ENCODE measurements at regions not wholly inside any gene's neighbourhood (a gene's known extent, or its start where the extent isn't known, plus 50 kb on each side); places are given as distances from the start of the nearest gene placed in this dataset.

DNA sequence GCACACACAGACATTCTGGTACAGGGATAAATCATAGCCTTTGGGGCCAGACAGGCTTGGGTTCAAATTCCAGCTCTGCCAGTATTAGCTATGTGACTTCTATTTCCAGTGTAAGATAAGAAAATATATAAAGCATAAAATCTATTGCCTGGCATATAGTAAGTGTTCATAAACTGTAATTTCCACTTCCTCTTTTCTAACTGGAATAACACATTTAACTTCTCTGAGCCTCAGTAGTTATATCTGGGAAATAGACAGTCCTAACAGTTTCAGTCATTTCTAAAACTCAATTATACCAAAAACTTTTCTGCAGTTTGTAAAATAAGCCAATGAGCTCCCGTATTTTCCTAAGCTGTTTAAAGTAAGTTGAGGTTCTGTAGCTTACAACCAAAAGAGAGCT, 351.4 kb downstream of the ZNF326 start:
- Histone ChIP-seq H3K27ac (ENCODE audit: insufficient read length, low read depth, low read length) (no peak overlapping the region), H4K8ac (replicated peaks; ENCODE audit: insufficient read length, low read depth, low read length) (no peak overlapping the region), H3K4me1 (ENCODE audit: insufficient read depth, low read length) (no peaks in the 10 kb centered on the region), H3K56ac (ENCODE audit: insufficient read length, low read depth, low read length) (no peak overlapping the region), H2BK120ac (ENCODE audit: low read depth, low read length, poor library complexity, severe bottlenecking) (no peak overlapping the region), H4K91ac (ENCODE audit: insufficient read length, low read depth, low read length) (no peak overlapping the region), H3K4me2 (ENCODE audit: insufficient read depth, insufficient read length, low read length) (no peak overlapping the region), H3K27me3 (ENCODE audit: insufficient read depth, low read length) (no peaks in the 10 kb centered on the region), H2BK12ac (ENCODE audit: insufficient read length, low read depth, low read length) (no peak overlapping the region), H3K79me1 (ENCODE audit: insufficient read depth, low read depth, low read length, poor library complexity, severe bottlenecking) (no peaks in the 10 kb centered on the region), H2BK15ac (ENCODE audit: low read depth, low read length) (no peak overlapping the region), H2AK5ac (ENCODE audit: insufficient read length, low read length) (no peak overlapping the region), H3K79me2 (ENCODE audit: insufficient read depth, low read length) (no peaks in the 10 kb centered on the region), H3K4ac (ENCODE audit: low read depth, low read length) (no peak overlapping the region), H2AFZ (ENCODE audit: low read length) (no peak overlapping the region), H2BK5ac (ENCODE audit: insufficient read length, low read length) (no peak overlapping the region), H3K9me3 (ENCODE audit: control insufficient read depth, low read depth, low read length) (no peaks in the 10 kb centered on the region), H4K5ac (ENCODE audit: insufficient read length, low read depth, low read length) (no peak overlapping the region), H3K14ac (ENCODE audit: insufficient read depth, low read length) (no peak overlapping the region), H3K23me2 (ENCODE audit: insufficient read length, low read depth, low read length, poor library complexity, severe bottlenecking) (no peaks in the 10 kb centered on the region), H4K20me1 (ENCODE audit: control insufficient read depth, insufficient read depth, insufficient read length) (no peaks in the 10 kb centered on the region), H3K23ac (ENCODE audit: insufficient read length, low read depth, low read length) (no peak overlapping the region), H3K18ac (ENCODE audit: insufficient read length, low read depth, low read length) (no peak overlapping the region), H3K9ac (ENCODE audit: extremely low read depth, insufficient read length, low read length) (no peak overlapping the region), H3T11ph (ENCODE audit: low read length) (no peak overlapping the region), H2BK20ac (ENCODE audit: low read depth, low read length, poor library complexity, severe bottlenecking) (no peak overlapping the region)
- Mint-ChIP-seq H3K27me3 (ENCODE audit: low read depth) (no peaks in the 10 kb centered on the region; the same call in 1 of the 2 replicates), H3K36me3 (ENCODE audit: insufficient read depth in 1 of 3, low read depth in 3 of 3) (peaks cover 9 to 10% (median 9%) of the 10 kb centered on the region in 3 experiments; a peak in 5 of 7 replicates), H3K4me3 (no peak overlapping the region), H3K4me1 (no peaks in the 10 kb centered on the region), H3K27ac (no peak overlapping the region), H3K9me3 (peaks cover 10 to 14% of the 10 kb centered on the region in 2 experiments)
- no CpG with 5 or more reads among the region's 1 CpG for WGBS (ENCODE audit: extremely low coverage, insufficient read length, low lambda C conversion rate)
- TF ChIP-seq, protein P1, sequence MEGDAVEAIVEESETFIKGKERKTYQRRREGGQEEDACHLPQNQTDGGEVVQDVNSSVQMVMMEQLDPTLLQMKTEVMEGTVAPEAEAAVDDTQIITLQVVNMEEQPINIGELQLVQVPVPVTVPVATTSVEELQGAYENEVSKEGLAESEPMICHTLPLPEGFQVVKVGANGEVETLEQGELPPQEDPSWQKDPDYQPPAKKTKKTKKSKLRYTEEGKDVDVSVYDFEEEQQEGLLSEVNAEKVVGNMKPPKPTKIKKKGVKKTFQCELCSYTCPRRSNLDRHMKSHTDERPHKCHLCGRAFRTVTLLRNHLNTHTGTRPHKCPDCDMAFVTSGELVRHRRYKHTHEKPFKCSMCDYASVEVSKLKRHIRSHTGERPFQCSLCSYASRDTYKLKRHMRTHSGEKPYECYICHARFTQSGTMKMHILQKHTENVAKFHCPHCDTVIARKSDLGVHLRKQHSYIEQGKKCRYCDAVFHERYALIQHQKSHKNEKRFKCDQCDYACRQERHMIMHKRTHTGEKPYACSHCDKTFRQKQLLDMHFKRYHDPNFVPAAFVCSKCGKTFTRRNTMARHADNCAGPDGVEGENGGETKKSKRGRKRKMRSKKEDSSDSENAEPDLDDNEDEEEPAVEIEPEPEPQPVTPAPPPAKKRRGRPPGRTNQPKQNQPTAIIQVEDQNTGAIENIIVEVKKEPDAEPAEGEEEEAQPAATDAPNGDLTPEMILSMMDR (conservative IDR thresholded peaks at IDR 0.05): no peak
- no peak for DNase-seq
